Gastrocnemius medialis (tissue), 4 donors: ENCODE measurements at regions not wholly inside any gene's neighbourhood (a gene's known extent, or its start where the extent isn't known, plus 50 kb on each side); places are given as distances from the start of the nearest gene placed in this dataset.
A peak's percentile ranks its signal among the peaks of the same experiment; 100 is the strongest.

Experiments used
- ATAC-seq, 2 donors: fragments of 150-250 bp; one replicate each; pipeline ENCODE4 v1.9.1; 2016
- DNase-seq, 2 donors: peaks; one replicate each; pipeline ENCODE4 v3.0.0-alpha.2; 2019
- H3K27ac ChIP-seq, 4 donors: fragments of 200-600 bp; sonication (generic); 1 replicate in 1 of 4; 2 replicates in 3 of 4; pipeline ENCODE4 v1.5.1; 2016 to 2018; ENCODE audit warnings: mild to moderate bottlenecking in 2 of 4, moderate library complexity in 1 of 4
- H3K27me3 ChIP-seq, 3 donors: fragments of 200-600 bp; sonication (generic) in 2 of 3; 1 replicate in 1 of 3; 2 replicates in 2 of 3; pipeline versions ENCODE4 v1.5.1 to v1.6.0; 2016 to 2019; ENCODE audit warnings: mild to moderate bottlenecking in 1 of 3, moderate library complexity in 1 of 3
- H3K36me3 ChIP-seq, 2 donors: fragments of 200-600 bp; sonication (generic) in 1 of 2; one replicate each; pipeline ENCODE4 v1.5.1; 2017 to 2018
- H3K4me1 ChIP-seq, 2 donors: fragments of 200-600 bp; sonication (generic) in 1 of 2; one replicate each; pipeline ENCODE4 v1.5.1; 2016 to 2017; ENCODE audit warnings: mild to moderate bottlenecking in 2 of 2
- H3K4me3 ChIP-seq, 4 donors: fragments of 200-600 bp; sonication (generic) in 3 of 4; 1 replicate in 1 of 4; 2 replicates in 3 of 4; pipeline ENCODE4 v1.5.1; 2016 to 2019; ENCODE audit warnings: mild to moderate bottlenecking in 2 of 4
- H3K9me3 ChIP-seq, 3 donors: fragments of 200-600 bp; sonication (generic) in 2 of 3; 1 replicate in 1 of 3; 2 replicates in 2 of 3; pipeline ENCODE4 v1.5.1; 2016 to 2019
- CTCF ChIP-seq, 5 experiments: fragments of 450-650 bp in 3 of 5; fragments of 200-600 bp in 2 of 5; sonication (generic) in 2 of 5; IDR thresholded peaks in 4 of 5; conservative IDR thresholded peaks in 1 of 5; 1 replicate in 4 of 5; 2 replicates in 1 of 5; pipeline ENCODE4 v1.5.1; 2016 to 2019; ENCODE audit warnings: antibody characterized with exemption in 5 of 5, mild to moderate bottlenecking in 3 of 5, moderate library complexity in 3 of 5
- POLR2A ChIP-seq, 2 donors: fragments of 450-650 bp; IDR thresholded peaks; one replicate each; pipeline ENCODE4 v1.6.1; 2017; ENCODE audit warnings: antibody characterized with exemption in 2 of 2, mild to moderate bottlenecking in 2 of 2, moderate library complexity in 2 of 2
- in situ Hi-C, 4 donors: fragments of 200-750 bp; cut with MboI; loops; one replicate each; pipeline versions ENCODE4 v1.15.0 to v1.8.0; 2017; ENCODE audit warnings: low sequenced_read_pairs in 4 of 4
- intact Hi-C: fragments of 100-400 bp; cut with DNase I; formaldehyde crosslinking; loops from one replicate; pipeline ENCODE4 v1.15.1; 2023; ENCODE audit warnings: low total_unique reads

- in situ Hi-C loops: no loop called here
- H3K27ac ChIP-seq: no peak overlapping the region
- intact Hi-C loops: no loop called here
- H3K9me3 ChIP-seq: no peaks in the 10 kb centered on the region
- peak overlapping the region in 1 of 4 donors; percentile 22 for H3K4me3 ChIP-seq
- peaks cover 0 to 19% (median 12%) of the 10 kb centered on the region in 3 donors for H3K27me3 ChIP-seq
- H3K4me1 ChIP-seq: peaks cover 0 to 6% of the 10 kb centered on the region in 2 donors
- no peaks in the 10 kb centered on the region for H3K36me3 ChIP-seq
- TF ChIP-seq CTCF (IDR thresholded peaks at IDR 0.05 in 4 of 5, conservative IDR thresholded peaks at IDR 0.05 in 1 of 5) (no peak), POLR2A (IDR thresholded peaks at IDR 0.05) (no peak)
- ATAC-seq (no peak), DNase-seq (no peak)
Measured at GRCh38 chr1:30807318-30808066, 49.9 kb upstream of the LAPTM5 start.
